SU-DHL-6 (cell line): ENCODE measurements at regions not wholly inside any gene's neighbourhood (a gene's known extent, or its start where the extent isn't known, plus 50 kb on each side); places are given as distances from the start of the nearest gene placed in this dataset.

Source experiments
- EZH2phosphoT487 ChIP-seq: fragments of 200-600 bp; sonication (generic), shearing (Covaris generic); conservative IDR thresholded peaks from 2 replicates; pipeline ENCODE4 v1.6.1; 2018; ENCODE audit warnings: mild to moderate bottlenecking, antibody characterized with exemption, low read length, moderate library complexity, mixed read lengths
- TF ChIP-seq, protein P1 (sequence below): fragments of 200-600 bp; sonication (generic); IDR thresholded peaks from one replicate; pipeline ENCODE4 v1.5.1; 2017; ENCODE audit warnings: antibody characterized with exemption, mild to moderate bottlenecking, low read length, moderate library complexity; ENCODE audit not compliant: insufficient read depth, poor library complexity, severe bottlenecking

DNA sequence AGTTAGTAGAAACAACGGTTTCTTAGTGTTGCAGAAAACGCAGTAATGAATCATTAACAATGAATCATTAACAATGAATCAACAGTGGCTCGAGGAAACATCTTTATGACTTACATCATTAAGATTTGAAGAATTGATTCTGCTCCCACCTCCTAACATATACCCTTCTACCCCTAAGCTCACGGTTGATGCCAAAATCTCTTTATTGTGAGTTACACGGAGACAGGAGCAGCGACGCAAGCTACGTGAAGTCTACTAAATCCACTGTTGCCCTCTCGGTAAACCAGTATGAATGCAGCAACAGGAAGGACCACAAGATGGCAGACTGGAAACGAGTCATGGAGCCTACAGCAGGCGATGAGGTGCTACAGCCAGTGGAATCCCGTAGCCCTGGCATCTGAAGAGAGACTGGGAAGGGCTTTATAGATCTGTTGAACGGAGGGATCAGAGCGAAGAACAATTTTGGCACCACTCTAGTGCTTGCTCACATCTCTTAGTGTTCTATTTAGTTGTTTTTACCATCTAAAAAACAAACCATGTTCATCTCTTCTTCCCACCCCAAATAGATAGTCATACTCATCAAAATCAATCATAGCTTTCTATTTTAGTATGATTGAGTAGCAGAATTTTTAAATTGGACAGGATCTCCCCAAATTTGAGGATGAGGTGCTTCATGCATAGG lies 332.7 kb downstream of the DUSP6 start:
- no peak for TF ChIP-seq EZH2phosphoT487
- TF ChIP-seq, protein P1, sequence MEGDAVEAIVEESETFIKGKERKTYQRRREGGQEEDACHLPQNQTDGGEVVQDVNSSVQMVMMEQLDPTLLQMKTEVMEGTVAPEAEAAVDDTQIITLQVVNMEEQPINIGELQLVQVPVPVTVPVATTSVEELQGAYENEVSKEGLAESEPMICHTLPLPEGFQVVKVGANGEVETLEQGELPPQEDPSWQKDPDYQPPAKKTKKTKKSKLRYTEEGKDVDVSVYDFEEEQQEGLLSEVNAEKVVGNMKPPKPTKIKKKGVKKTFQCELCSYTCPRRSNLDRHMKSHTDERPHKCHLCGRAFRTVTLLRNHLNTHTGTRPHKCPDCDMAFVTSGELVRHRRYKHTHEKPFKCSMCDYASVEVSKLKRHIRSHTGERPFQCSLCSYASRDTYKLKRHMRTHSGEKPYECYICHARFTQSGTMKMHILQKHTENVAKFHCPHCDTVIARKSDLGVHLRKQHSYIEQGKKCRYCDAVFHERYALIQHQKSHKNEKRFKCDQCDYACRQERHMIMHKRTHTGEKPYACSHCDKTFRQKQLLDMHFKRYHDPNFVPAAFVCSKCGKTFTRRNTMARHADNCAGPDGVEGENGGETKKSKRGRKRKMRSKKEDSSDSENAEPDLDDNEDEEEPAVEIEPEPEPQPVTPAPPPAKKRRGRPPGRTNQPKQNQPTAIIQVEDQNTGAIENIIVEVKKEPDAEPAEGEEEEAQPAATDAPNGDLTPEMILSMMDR = peak; percentile 44
